Endometrial microvascular endothelial cells (primary cell): ENCODE measurements at regions not wholly inside any gene's neighbourhood (a gene's known extent, or its start where the extent isn't known, plus 50 kb on each side); places are given as distances from the start of the nearest gene placed in this dataset.
"Not testable (repeated sequence)": the region's sequence is repeated elsewhere in the genome, so short reads cannot be mapped to it uniquely, and the experiment has no call there.

Source experiments
- in situ Hi-C: cut with HindIII; loops from 2 replicates; pipeline ENCODE4 v1.10.0; 2017; ENCODE audit warnings: low sequenced_read_pairs, low pct_unique_long_range_greater_than_20kb; ENCODE audit errors: inconsistent ontology term

- in situ Hi-C loops, result no loop called here
These were observed 370.0 kb downstream of the KCNJ2 start for GRCh38 chr17:70539132-70539924.

- in situ Hi-C loops, result no loop called here
These were observed 373.5 kb downstream of the KCNJ2 start for GRCh38 chr17:70542876-70543275.

- in situ Hi-C loops, result no loop called here
These were observed 375.0 kb downstream of the KCNJ2 start for GRCh38 chr17:70544317-70544716.

DNA sequence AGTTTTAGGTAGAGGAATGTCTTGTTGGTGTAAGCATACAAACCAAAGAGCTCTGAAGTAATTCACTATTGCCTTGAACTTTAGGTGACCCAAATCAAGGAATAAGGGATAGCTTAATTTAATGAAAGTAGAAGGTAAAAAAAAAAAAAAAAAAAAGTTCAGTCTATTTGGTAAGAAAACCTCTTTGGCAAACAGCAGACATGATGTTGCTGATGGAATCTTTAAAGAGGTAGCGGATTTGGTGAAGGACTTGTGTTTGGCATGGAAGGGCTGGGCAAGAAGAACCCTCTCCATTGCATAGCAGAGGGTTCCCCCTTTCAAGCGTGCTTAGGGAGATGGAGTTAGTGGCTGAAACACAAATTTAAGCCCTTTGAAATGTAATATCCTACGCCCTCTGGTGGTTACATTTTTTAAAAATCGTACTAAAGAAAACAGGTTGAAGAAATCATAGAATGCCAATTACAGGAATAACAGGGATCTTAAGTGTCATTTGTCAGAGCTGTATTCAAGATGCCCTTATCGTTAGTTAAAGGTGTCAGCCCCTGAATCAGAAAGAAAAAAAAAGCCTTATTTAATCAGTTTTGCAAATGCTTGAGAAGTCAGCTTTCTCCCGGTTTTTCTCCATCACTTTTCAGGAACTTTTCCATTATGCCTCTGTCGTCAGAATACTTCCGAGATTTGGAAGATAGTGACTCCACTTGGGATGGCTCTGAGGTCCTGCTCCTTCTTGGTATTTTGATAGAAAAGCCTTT, 383.1 kb downstream of the KCNJ2 start:
- in situ Hi-C loops, result no loop called here

DNA sequence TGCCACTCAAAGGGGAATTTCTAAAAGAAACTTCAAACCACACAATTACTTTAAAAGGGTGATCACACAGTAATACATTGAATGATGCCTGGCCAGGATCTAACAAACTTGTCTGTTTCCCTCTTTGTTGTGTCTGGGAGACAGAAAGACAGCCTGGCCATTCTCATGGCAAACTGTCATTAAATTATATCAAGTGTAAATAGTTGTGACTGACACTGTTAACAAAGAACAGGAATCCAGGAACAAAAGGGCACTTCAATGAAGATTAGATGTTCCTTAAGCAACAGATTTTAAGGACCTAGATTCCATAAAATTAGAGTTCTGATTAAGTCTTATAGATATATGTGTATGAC, 383.6 kb downstream of the KCNJ2 start:
- in situ Hi-C loops, result no loop called here

DNA sequence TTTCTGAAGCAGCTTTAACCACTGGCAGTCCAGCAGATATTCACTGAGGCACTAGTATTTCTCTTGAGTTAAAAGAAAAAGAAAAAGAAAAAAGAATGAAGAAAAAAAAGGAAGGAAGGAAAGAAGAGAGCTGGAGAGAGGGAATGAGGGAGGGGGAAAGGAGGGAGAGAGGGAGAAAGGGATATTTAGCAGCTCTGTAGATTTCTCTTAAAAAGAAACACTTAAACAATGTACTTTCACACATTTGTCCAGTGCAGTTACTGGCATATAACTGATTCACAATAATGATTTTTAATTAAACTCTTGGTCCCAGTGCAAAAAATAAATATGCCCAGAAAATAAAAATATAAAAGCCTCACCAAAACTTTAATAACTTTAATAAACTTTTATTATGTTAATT, 386.4 kb downstream of the KCNJ2 start:
- in situ Hi-C loops, result no loop called here

DNA sequence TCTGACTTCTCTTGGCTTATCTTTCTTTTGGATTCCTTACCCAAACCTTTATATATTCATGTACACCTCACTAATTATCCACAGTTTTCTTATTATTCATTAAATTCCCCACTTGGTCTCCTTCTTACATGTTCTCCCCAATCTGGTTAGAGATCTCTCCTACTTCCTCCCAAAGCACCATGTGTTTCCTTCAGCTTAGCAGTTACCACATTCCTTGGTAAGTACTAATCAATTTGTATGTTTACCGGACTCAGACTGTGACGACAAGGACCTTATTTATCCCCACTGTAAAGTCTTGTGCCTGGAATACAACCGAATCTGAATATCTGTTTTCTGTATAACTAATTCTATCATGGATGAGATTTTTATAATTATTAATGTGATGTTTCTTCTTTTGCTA, 389.5 kb downstream of the KCNJ2 start:
- in situ Hi-C loops, result no loop called here

- in situ Hi-C loops, result no loop called here
These were observed 391.1 kb downstream of the KCNJ2 start for GRCh38 chr17:70560471-70560870.

DNA sequence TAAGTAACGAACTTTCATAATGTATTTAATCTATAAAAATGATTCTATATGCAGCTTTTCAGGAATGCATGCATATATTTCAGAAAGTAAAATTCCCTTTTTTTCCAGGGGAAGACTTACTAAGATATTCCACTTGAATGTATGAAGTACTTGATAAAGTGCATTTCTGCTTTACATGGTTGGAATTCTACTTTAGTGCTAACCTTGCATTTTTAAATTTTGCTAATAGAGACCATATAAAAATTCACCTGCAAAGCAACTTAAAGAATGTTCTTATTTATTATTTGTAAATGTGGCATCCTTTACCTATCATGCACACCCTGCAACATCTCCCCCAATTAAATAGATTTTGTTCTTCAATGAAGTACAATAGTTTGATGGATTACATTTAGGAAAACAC, 392.8 kb downstream of the KCNJ2 start:
- in situ Hi-C loops, result no loop called here

GRCh38 chr17:70563281-70563820, 394.0 kb downstream of the KCNJ2 start:
- in situ Hi-C loops, result no loop called here

- in situ Hi-C loops, result no loop called here
These were observed 394.8 kb downstream of the KCNJ2 start for GRCh38 chr17:70564006-70564620.

DNA sequence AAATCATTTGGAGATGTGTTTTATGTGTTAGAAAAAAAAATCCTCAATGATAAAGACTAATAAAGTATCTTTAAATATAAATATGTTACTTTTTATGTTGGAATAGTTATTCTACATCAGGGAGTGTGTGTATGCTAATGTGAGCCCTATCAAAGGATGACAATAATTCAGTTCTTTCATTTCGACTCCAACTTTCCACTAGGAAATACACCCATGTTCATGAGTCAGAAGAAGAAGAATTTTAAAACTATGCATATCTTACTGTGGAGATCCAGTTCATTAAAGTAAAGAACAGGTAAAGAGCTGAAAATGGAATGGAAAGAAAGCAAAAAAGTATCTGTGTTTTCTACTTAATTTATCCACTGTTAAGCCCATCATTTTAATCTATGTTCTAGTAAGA, 399.8 kb downstream of the KCNJ2 start:
- in situ Hi-C loops, result no loop called here

DNA sequence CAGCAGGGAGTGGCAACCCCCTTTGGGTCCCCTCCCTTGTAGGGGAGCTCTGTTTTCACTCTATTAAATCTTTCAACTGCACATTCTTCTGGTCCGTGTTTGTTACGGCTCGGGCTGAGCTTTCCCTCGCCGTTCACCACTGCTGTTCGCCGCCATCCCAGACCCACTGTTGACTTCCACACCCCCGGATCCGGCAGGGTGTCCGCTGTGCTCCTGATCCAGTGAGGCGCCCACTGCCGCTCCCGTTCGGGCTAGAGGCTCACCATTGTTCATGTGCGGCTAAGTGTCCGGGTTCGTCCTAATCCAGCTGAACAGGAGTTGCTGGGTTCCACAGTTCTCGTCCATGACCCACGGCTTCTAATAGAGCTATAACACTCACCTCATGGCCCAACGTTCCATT, 408.1 kb downstream of the KCNJ2 start:
- in situ Hi-C loops, result no loop called here

- in situ Hi-C loops, result no loop called here
These were observed 412.1 kb downstream of the KCNJ2 start for GRCh38 chr17:70581459-70581858.

DNA sequence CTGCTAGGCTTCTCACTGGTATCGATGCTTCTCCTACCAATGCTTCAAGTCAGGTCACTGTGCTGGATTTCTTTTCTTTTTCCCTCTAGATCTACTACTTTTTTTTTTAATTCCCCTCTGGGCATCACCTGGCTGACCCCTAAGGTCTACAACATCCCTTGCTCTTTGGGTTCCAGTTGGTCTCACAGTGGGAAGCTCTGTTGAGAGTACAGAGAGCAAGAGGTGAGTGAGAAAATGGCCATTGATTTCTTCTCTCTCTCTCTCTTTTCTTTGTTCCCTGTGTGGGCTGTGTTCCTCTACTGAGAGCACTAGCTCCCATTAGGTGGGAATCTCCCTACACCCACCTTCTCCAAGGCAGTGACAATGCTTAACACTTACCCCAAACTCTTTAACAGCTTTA, 413.4 kb downstream of the KCNJ2 start:
- in situ Hi-C loops, result no loop called here

- in situ Hi-C loops, result no loop called here
These were observed 414.9 kb downstream of the KCNJ2 start for GRCh38 chr17:70584255-70584654.

GRCh38 chr17:70588003-70588402, 418.7 kb downstream of the KCNJ2 start:
- in situ Hi-C loops, result no loop called here

GRCh38 chr17:70597774-70598173, 428.4 kb downstream of the KCNJ2 start:
- in situ Hi-C loops, result no loop called here

- in situ Hi-C loops, result no loop called here
These were observed 429.9 kb downstream of the KCNJ2 start for GRCh38 chr17:70599198-70599597.

GRCh38 chr17:70599945-70600344, 430.6 kb downstream of the KCNJ2 start:
- in situ Hi-C loops, result not testable (repeated sequence)
